SK-N-SH (cell line): ENCODE measurements at regions not wholly inside any gene's neighbourhood (a gene's known extent, or its start where the extent isn't known, plus 50 kb on each side); places are given as distances from the start of the nearest gene placed in this dataset.

Experiments used
- CTCF ChIP-seq: fragments of 200-600 bp; sonication (generic); IDR thresholded peaks from 2 replicates; pipeline ENCODE4 v1.6.1; 2017; ENCODE audit warnings: antibody characterized with exemption, mild to moderate bottlenecking, moderate library complexity
- MXI1 ChIP-seq: IDR thresholded peaks from 2 replicates; pipeline ENCODE4 v1.6.1; 2012; ENCODE audit warnings: mild to moderate bottlenecking, low read depth, low read length, improper control_type of control experiment
- NRF1 ChIP-seq: IDR thresholded peaks from 2 replicates; pipeline ENCODE4 v1.6.1; 2012; ENCODE audit warnings: low read depth, mild to moderate bottlenecking, low read length
- REST ChIP-seq: IDR thresholded peaks from 2 replicates; pipeline ENCODE4 v1.6.1; 2012; ENCODE audit warnings: mild to moderate bottlenecking, low read depth, low read length, moderate library complexity
- RFX5 ChIP-seq: IDR thresholded peaks from 2 replicates; pipeline ENCODE4 v1.6.1; 2012; ENCODE audit warnings: mild to moderate bottlenecking, improper control_type of control experiment, low read length
- SIN3A ChIP-seq: IDR thresholded peaks from 2 replicates; pipeline ENCODE4 v1.6.1; 2012; ENCODE audit warnings: low read depth, mild to moderate bottlenecking, low read length, moderate library complexity, borderline replicate concordance
- SMC3 ChIP-seq: IDR thresholded peaks from 2 replicates; pipeline ENCODE4 v1.6.1; 2012; ENCODE audit warnings: low read depth, low read length, improper control_type of control experiment
- TAF1 ChIP-seq: IDR thresholded peaks from 2 replicates; pipeline ENCODE4 v1.6.1; 2012; ENCODE audit warnings: low read depth, mild to moderate bottlenecking, low read length, moderate library complexity, borderline replicate concordance
- TCF12 ChIP-seq: IDR thresholded peaks from 2 replicates; pipeline ENCODE4 v1.4.0; 2012
- YY1 ChIP-seq: IDR thresholded peaks from 2 replicates; pipeline ENCODE4 v1.4.0; 2012; ENCODE audit warnings: low read depth, mild to moderate bottlenecking
- ZBTB33 ChIP-seq: IDR thresholded peaks from 2 replicates; pipeline ENCODE4 v1.4.0; 2012; ENCODE audit warnings: low read depth, borderline replicate concordance

- TF ChIP-seq TCF12 (no peak), YY1 (no peak), NRF1 (no peak), CTCF (no peak), REST (no peak), SIN3A (no peak), MXI1 (no peak), ZBTB33 (no peak), RFX5 (no peak), TAF1 (no peak), SMC3 (no peak)
Observed at GRCh38 chr12:112617153-112617505, 174.4 kb upstream of the RPH3A start.
